HEK293 (cell line): ENCODE measurements at regions not wholly inside any gene's neighbourhood (a gene's known extent, or its start where the extent isn't known, plus 50 kb on each side); places are given as distances from the start of the nearest gene placed in this dataset.

Experiments used
- ZNF248 ChIP-seq: fragments of 450-650 bp; formaldehyde crosslinking; IDR thresholded peaks from 2 replicates; pipeline ENCODE4 v1.5.1; 2017; ENCODE audit warnings: missing biosample characterization, missing genetic modification characterization
- ZSCAN16 ChIP-seq: fragments of 450-650 bp; formaldehyde crosslinking; IDR thresholded peaks from 2 replicates; pipeline ENCODE4 v1.5.1; 2016; ENCODE audit warnings: missing biosample characterization, missing genetic modification characterization

GRCh38 chr2:128835974-128836373 lies 517.3 kb upstream of the HS6ST1 start:
- TF ChIP-seq ZSCAN16 (tag by site-specific recombination) (no peak), ZNF248 (tag by site-specific recombination) (no peak)
